ENCODE measurements at regions not wholly inside any gene's neighbourhood (a gene's known extent, or its start where the extent isn't known, plus 50 kb on each side); places are given as distances from the start of the nearest gene placed in this dataset.

GRCh38 chr3:94481226-94481898, 418.5 kb downstream of the NSUN3 start:
- no peak for TF ChIP-seq POLR2AphosphoS5 (IDR thresholded peaks at IDR 0.05)
- no peak for TF ChIP-seq CTCF (IDR thresholded peaks at IDR 0.05)
- TF ChIP-seq EP300 (IDR thresholded peaks at IDR 0.05) = no peak
- no peak for TF ChIP-seq POLR2A (IDR thresholded peaks at IDR 0.05)

All from stomach (tissue), 4 donors.